GM10248 (cell line): ENCODE measurements at regions not wholly inside any gene's neighbourhood (a gene's known extent, or its start where the extent isn't known, plus 50 kb on each side); places are given as distances from the start of the nearest gene placed in this dataset.

Experiments
- CTCF ChIA-PET: fragments of 300-600 bp; sonication (Branson Sonifier 250); formaldehyde crosslinking; extraction: SDS; loops from one replicate; lab custom pipeline; 2021; ENCODE audit warnings: antibody characterized with exemption; lab: Yijun Ruan, JAX
- POLR2A ChIA-PET: fragments of 350-650 bp; sonication (Branson Sonifier 250); formaldehyde crosslinking; extraction: SDS; loops from one replicate; lab custom pipeline; 2020; ENCODE audit warnings: antibody characterized with exemption; lab: Yijun Ruan, JAX
- DNase-seq: peaks from one replicate; pipeline ENCODE4 v3.0.0; 2012; ENCODE audit errors: extremely low spot score
- CTCF ChIP-seq: IDR thresholded peaks from 2 replicates; pipeline ENCODE4 v1.5.1; 2012; ENCODE audit warnings: mild to moderate bottlenecking, low read depth; ENCODE audit errors: extremely low read depth, missing control alignments, control extremely low read depth

- ChIA-PET CTCF (no interaction called here), POLR2A (no interaction called here)
- no peak for TF ChIP-seq CTCF
- no peak for DNase-seq
Observed at GRCh38 chr12:107229827-107230226, 136.5 kb upstream of the CRY1 start.

DNA sequence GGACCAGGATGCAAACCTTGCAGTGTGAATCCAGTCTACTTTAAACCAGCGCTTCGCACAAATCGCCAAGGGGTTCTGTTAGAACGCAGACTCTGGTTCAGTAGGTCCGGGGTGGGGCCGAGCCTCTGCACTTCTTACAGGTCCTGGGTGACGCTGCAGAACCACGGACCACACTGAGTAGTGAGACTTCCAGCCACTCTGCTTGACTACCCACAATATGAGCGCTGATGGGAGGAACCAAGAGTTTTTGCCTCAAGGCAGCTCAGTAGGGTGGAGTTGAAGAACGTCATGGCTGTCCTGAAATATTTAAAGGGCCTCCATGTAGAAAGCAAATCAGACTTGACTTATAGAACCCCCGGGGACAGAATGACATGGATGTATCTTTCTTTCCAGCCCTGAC is 138.0 kb upstream of the CRY1 start:
- POLR2A ChIA-PET: no interaction called here
- CTCF ChIA-PET: interaction anchor here (2.6 kb wide), 1 partner anchor 8 kb away, joined by 7 read pairs; no protein-coding TSS in a partner anchor
- DNase-seq: no peak
- TF ChIP-seq CTCF: no peak

- CTCF ChIA-PET: no interaction called here
- TF ChIP-seq CTCF: no peak
- no peak for DNase-seq
- POLR2A ChIA-PET: no interaction called here
Observed at GRCh38 chr12:107233551-107233950, 140.2 kb upstream of the CRY1 start.

- ChIA-PET POLR2A (no interaction called here), CTCF (interaction anchor here (1.2 to 2.4 kb wide), 2 partner anchors 9 to 11 kb away, joined by 4 to 9 read pairs; no protein-coding TSS in a partner anchor)
- no peak for TF ChIP-seq CTCF
Observed at GRCh38 chr12:107235600-107235999, 142.3 kb upstream of the CRY1 start.

DNA sequence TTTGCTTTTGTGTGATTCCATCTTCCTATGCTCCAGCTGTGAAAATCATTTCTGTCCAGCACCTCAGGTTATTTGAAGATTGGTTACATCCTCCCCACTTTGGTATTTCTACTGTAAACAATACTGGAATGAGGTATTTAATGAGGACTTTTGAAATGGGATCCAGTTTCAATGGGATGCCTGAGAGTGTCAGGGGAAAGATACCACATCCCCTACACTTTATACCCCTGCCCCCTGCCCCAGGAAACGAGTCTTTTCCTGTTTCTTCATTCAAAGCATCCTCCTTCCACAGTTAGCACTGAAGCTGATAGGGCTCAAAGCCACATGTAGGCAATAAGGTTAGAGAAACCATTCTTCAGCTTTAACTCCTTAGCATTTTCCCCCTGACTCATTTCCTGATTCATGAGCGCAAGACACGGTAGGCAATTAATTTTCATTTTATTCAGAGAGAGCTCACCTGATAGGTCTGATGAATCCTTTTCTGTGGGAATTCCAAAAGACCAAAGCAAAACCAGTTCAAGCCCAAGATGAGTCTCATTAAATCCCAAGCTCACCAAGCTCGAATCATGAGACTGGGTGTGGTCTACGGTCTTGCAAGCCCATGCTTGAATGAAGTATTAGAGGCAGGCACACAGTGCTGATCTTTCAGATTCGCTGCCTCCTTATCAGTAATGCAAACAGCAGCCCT is 143.6 kb upstream of the CRY1 start:
- no peak for DNase-seq
- TF ChIP-seq CTCF: no peak
- ChIA-PET CTCF (interaction anchor here (0.6 to 2.4 kb wide), 4 partner anchors 10 to 1056 kb away, joined by 3 to 9 read pairs (median 4); no protein-coding TSS in a partner anchor), POLR2A (no interaction called here)

More at GRCh38 chr12:107235600-107235999, 142.3 kb upstream of the CRY1 start:
- DNase-seq: no peak

DNA sequence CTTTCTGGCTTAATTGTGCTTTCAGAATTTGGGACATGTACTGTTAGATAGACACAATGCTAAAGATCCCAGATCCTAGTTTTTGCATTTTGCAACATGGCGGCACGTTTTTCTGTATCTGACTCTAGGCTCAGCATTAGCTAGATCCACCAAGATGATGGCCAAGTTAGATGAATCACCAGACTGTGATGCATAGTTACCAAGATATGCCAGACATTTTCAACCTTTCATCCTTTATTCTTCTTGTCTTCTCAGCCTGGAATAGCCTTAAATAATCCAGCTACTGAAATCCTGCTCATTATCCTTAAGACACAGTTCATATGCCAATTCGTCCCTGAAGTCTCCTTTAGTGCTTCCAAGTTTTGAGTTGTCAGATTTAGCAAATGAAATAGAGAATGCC is 144.9 kb upstream of the CRY1 start:
- CTCF ChIA-PET: interaction anchor here (1.7 to 1.8 kb wide), 2 partner anchors 17 to 27 kb away, joined by 4 read pairs; no protein-coding TSS in a partner anchor

More for the DNA sequence above, 144.9 kb upstream of the CRY1 start:
- POLR2A ChIA-PET: no interaction called here
- TF ChIP-seq CTCF: no peak
- no peak for DNase-seq
